Peyer's patch (tissue), 4 donors: ENCODE measurements at regions not wholly inside any gene's neighbourhood (a gene's known extent, or its start where the extent isn't known, plus 50 kb on each side); places are given as distances from the start of the nearest gene placed in this dataset.

ENCODE experiments used
- DNase-seq, 3 donors: peaks; one replicate each; pipeline ENCODE4 v3.0.0-alpha.2; 2017 to 2019
- H3K27ac ChIP-seq, 4 donors: fragments of 200-600 bp; sonication (generic); one replicate each; pipeline ENCODE4 v1.5.1; 2016 to 2019
- H3K27me3 ChIP-seq, 2 donors: fragments of 200-600 bp; sonication (generic); one replicate each; pipeline ENCODE4 v1.5.1; 2019
- H3K36me3 ChIP-seq, 3 donors: fragments of 200-600 bp; sonication (generic); one replicate each; pipeline ENCODE4 v1.5.1; 2016 to 2019
- H3K4me1 ChIP-seq, 4 donors: fragments of 200-600 bp; sonication (generic); one replicate each; pipeline ENCODE4 v1.5.1; 2016 to 2019
- H3K4me3 ChIP-seq, 4 donors: fragments of 200-600 bp; sonication (generic); 1 replicate in 3 of 4; 2 replicates in 1 of 4; pipeline ENCODE4 v1.5.1; 2016 to 2019; ENCODE audit warnings: mild to moderate bottlenecking in 1 of 4
- H3K9me3 ChIP-seq, 4 donors: fragments of 200-600 bp; sonication (generic); one replicate each; pipeline ENCODE4 v1.5.1; 2016 to 2019; ENCODE audit warnings: mild to moderate bottlenecking in 1 of 4
- POLR2A ChIP-seq, 2 donors: fragments of 450-650 bp; IDR thresholded peaks; one replicate each; pipeline ENCODE4 v1.5.1; 2017; ENCODE audit warnings: antibody characterized with exemption in 2 of 2, mild to moderate bottlenecking in 2 of 2, moderate library complexity in 2 of 2
- TF ChIP-seq, protein P1 (sequence below), 6 experiments: fragments of 450-650 bp in 4 of 6; fragments of 200-600 bp in 2 of 6; sonication (generic) in 1 of 6; IDR thresholded peaks; one replicate each; pipeline ENCODE4 v1.5.1; 2017 to 2019; ENCODE audit warnings: antibody characterized with exemption in 6 of 6, mild to moderate bottlenecking in 3 of 6, moderate library complexity in 1 of 6

DNA sequence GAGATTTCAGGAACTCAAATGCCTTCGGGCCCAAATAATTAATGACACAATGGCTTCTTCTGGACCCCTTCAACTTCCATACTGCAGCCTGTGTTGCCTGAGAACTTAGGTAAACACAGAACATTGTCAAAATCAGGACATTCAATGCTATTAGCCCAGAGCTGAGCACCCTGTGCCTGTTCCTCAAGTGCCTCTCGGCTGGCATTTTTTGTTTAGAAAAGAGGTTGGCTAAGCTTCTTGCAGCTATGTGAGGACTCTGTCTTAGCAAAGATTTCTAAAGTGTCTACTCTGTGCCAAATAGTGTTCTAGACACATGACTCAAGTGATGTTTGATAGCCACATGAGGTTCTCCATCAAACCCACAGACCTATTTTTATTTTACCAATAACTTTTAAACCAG is 289.3 kb upstream of the ARID1B start:
- no peak overlapping the region for H3K4me3 ChIP-seq
- H3K27ac ChIP-seq: no peak overlapping the region
- TF ChIP-seq, protein P1, sequence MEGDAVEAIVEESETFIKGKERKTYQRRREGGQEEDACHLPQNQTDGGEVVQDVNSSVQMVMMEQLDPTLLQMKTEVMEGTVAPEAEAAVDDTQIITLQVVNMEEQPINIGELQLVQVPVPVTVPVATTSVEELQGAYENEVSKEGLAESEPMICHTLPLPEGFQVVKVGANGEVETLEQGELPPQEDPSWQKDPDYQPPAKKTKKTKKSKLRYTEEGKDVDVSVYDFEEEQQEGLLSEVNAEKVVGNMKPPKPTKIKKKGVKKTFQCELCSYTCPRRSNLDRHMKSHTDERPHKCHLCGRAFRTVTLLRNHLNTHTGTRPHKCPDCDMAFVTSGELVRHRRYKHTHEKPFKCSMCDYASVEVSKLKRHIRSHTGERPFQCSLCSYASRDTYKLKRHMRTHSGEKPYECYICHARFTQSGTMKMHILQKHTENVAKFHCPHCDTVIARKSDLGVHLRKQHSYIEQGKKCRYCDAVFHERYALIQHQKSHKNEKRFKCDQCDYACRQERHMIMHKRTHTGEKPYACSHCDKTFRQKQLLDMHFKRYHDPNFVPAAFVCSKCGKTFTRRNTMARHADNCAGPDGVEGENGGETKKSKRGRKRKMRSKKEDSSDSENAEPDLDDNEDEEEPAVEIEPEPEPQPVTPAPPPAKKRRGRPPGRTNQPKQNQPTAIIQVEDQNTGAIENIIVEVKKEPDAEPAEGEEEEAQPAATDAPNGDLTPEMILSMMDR (IDR thresholded peaks at IDR 0.05): no peak
- TF ChIP-seq POLR2A (IDR thresholded peaks at IDR 0.05): no peak
- no peaks in the 10 kb centered on the region for H3K27me3 ChIP-seq
- H3K36me3 ChIP-seq: no peaks in the 10 kb centered on the region
- no peak for DNase-seq
- no peaks in the 10 kb centered on the region for H3K4me1 ChIP-seq
- no peaks in the 10 kb centered on the region for H3K9me3 ChIP-seq

DNA sequence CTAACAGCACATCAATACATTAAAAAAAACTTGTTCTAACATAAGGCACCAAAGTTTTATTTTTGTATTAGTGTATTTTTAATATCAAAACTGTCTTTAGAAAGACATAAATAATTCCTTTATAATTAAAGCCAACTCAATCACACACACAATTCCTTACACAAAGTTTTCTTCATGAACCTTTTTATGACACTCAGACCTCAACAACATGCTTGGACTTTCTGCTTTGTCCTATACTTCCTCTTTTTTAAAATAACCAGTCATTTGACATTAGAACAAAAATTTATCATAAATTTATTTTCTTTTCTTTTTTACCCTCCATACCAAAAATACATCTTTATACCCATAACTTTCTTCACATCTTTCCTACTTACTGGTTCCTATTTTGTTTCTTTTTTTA is 292.0 kb upstream of the ARID1B start:
- Histone ChIP-seq H3K4me1 (no peaks in the 10 kb centered on the region), H3K27me3 (no peaks in the 10 kb centered on the region), H3K4me3 (no peak overlapping the region), H3K27ac (no peak overlapping the region), H3K36me3 (no peaks in the 10 kb centered on the region), H3K9me3 (no peaks in the 10 kb centered on the region)
- no peak for TF ChIP-seq POLR2A (IDR thresholded peaks at IDR 0.05)
- TF ChIP-seq, protein P1 (IDR thresholded peaks at IDR 0.05): no peak
- DNase-seq: no peak

DNA sequence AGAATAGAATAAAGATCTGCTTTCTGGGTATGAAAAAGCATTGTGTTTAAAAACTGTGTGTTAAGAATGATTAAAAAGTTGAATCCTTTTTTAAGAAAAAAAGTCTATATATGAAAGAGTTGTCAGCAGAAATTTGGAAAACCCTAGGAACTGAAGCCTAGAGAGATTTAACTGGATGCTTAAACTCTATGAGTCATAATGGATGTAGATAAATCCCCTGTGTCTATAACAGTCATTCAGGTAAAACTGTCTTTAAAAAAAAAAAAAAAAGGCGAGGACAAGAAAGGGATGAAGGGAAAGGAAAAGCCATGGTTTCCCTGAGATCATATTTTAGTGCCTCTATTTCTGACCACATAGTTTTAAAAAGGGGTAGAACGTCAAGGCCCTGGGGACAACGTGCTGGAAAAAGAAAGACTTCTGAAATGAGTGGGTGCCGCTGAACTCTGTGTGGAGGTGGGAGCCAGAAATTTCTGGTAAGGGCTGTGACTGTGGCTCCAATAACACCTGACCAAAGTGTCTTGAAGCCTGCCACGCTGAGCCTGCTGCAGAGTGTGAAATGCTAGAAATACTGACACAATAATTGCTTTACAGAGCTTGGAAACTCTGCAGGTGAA is 302.6 kb upstream of the ARID1B start:
- no peak for DNase-seq
- Histone ChIP-seq H3K36me3 (no peaks in the 10 kb centered on the region), H3K27ac (no peak overlapping the region), H3K9me3 (no peaks in the 10 kb centered on the region), H3K27me3 (no peaks in the 10 kb centered on the region), H3K4me1 (no peaks in the 10 kb centered on the region), H3K4me3 (no peak overlapping the region)
- TF ChIP-seq, protein P1 (IDR thresholded peaks at IDR 0.05): no peak
- no peak for TF ChIP-seq POLR2A (IDR thresholded peaks at IDR 0.05)

DNA sequence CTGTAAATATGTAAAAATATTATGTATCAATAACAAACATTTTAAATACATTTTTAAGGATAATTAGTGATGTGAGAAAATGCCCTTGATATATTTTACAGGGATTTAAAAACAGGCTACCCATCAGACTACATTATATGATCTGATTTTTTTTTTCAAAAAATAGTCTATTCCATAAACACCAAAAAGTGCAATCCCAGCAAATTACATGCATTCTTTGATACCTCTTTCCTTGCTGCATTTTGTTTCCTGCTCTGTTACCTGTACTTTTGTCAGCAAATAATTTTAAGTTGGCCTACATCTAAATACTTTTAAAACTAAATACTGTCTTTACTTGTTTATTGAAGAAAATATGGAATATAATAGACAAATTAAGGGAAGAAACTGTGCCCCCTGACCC is 306.2 kb upstream of the ARID1B start:
- Histone ChIP-seq H3K36me3 (no peaks in the 10 kb centered on the region), H3K4me1 (no peaks in the 10 kb centered on the region), H3K27ac (no peak overlapping the region), H3K9me3 (no peaks in the 10 kb centered on the region), H3K4me3 (no peak overlapping the region), H3K27me3 (no peaks in the 10 kb centered on the region)
- TF ChIP-seq, protein P1 (IDR thresholded peaks at IDR 0.05): no peak
- no peak for TF ChIP-seq POLR2A (IDR thresholded peaks at IDR 0.05)
- DNase-seq: no peak

DNA sequence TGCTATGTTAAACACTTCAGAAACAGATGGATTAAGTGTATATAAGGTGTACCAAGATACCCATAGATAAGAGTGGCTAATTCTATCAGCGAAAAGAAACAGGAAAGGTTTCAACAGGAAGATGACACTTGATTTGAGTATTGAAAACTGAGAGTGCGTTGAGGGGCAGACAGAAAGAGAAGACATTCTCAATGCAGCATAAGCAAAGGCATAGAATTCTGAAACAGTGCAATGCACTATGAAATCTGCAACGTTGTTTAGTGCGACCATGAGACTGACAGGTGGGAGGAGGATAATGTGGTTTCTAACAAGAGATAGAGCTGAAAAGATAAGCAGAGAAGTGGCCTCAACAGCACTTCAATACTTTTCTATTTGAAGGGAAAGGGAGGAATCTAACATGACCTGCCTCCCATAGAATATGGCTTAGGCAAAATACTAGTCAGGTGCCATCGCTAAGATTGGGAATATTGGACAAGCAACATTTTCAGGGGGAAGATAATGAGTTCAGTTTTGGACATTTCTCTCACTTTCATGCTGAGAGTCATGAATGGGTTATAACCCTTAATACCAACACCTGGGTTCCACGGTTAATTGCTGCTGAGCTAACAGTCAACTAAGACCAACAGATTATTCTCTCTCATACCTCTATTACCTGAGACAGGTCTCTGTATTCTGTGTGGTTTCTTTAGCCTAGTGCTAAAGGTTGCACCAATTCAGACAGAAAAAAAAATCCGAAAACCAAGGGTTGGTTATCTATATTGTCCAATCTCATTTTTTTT is 312.9 kb upstream of the ARID1B start:
- DNase-seq: no peak
- Histone ChIP-seq H3K36me3 (no peaks in the 10 kb centered on the region), H3K27ac (no peak overlapping the region), H3K27me3 (no peaks in the 10 kb centered on the region), H3K4me1 (no peaks in the 10 kb centered on the region), H3K9me3 (no peaks in the 10 kb centered on the region), H3K4me3 (no peak overlapping the region)
- TF ChIP-seq POLR2A (IDR thresholded peaks at IDR 0.05): no peak
- TF ChIP-seq, protein P1 (IDR thresholded peaks at IDR 0.05): no peak
